ENCODE measurements at regions not wholly inside any gene's neighbourhood (a gene's known extent, or its start where the extent isn't known, plus 50 kb on each side); places are given as distances from the start of the nearest gene placed in this dataset.

GRCh38 chr22:47967831-47968230 is 1205.4 kb downstream of the TBC1D22A start:
- no peak for DNase-seq (ENCODE audit: low read depth in 2 of 2)

GRCh38 chr22:47966316-47966715 is 1203.9 kb downstream of the TBC1D22A start:
- no peak for DNase-seq (ENCODE audit: low read depth in 2 of 2)

- no peak for DNase-seq (ENCODE audit: low read depth in 2 of 2)
These were observed 1203.4 kb downstream of the TBC1D22A start for GRCh38 chr22:47965896-47966295.

GRCh38 chr22:47965066-47965465 is 1202.6 kb downstream of the TBC1D22A start:
- no peak for DNase-seq (ENCODE audit: low read depth in 2 of 2)

GRCh38 chr22:47963660-47964059 is 1201.2 kb downstream of the TBC1D22A start:
- no peak for DNase-seq (ENCODE audit: low read depth in 2 of 2)

- DNase-seq (ENCODE audit: low read depth in 2 of 2): no peak
These were observed 1195.2 kb downstream of the TBC1D22A start for GRCh38 chr22:47957649-47958048.

GRCh38 chr22:47954107-47954506 is 1191.7 kb downstream of the TBC1D22A start:
- DNase-seq (ENCODE audit: low read depth in 2 of 2): no peak

- no peak for DNase-seq (ENCODE audit: low read depth in 2 of 2)
These were observed 1182.5 kb downstream of the TBC1D22A start for GRCh38 chr22:47944941-47945340.

GRCh38 chr22:47943729-47944700 is 1181.6 kb downstream of the TBC1D22A start:
- DNase-seq (ENCODE audit: low read depth in 2 of 2): no peak

- no peak for DNase-seq (ENCODE audit: low read depth in 2 of 2)
These were observed 1177.8 kb downstream of the TBC1D22A start for GRCh38 chr22:47940211-47940610.

GRCh38 chr22:47933891-47934290 is 1171.4 kb downstream of the TBC1D22A start:
- no peak for DNase-seq (ENCODE audit: low read depth in 2 of 2)

- DNase-seq (ENCODE audit: low read depth in 2 of 2): no peak
These were observed 1170.8 kb downstream of the TBC1D22A start for GRCh38 chr22:47933226-47933625.

GRCh38 chr22:47929646-47930185 is 1167.3 kb downstream of the TBC1D22A start:
- no peak for DNase-seq (ENCODE audit: low read depth in 2 of 2)

- DNase-seq (ENCODE audit: low read depth in 2 of 2): no peak
These were observed 1166.6 kb downstream of the TBC1D22A start for GRCh38 chr22:47929073-47929472.

GRCh38 chr22:47928631-47929030 is 1166.2 kb downstream of the TBC1D22A start:
- no peak for DNase-seq (ENCODE audit: low read depth in 2 of 2)

GRCh38 chr22:47927648-47928210 is 1165.3 kb downstream of the TBC1D22A start:
- DNase-seq (ENCODE audit: low read depth in 2 of 2): no peak

GRCh38 chr22:47923011-47923427 is 1160.6 kb downstream of the TBC1D22A start:
- DNase-seq (ENCODE audit: low read depth in 2 of 2): no peak

GRCh38 chr22:47921906-47922305 is 1159.5 kb downstream of the TBC1D22A start:
- DNase-seq (ENCODE audit: low read depth in 2 of 2): no peak

GRCh38 chr22:47920380-47920959 is 1158.0 kb downstream of the TBC1D22A start:
- no peak for DNase-seq (ENCODE audit: low read depth in 2 of 2)

GRCh38 chr22:47919893-47920292 is 1157.4 kb downstream of the TBC1D22A start:
- no peak for DNase-seq (ENCODE audit: low read depth in 2 of 2)

- no peak for DNase-seq (ENCODE audit: low read depth in 2 of 2)
These were observed 1156.6 kb downstream of the TBC1D22A start for GRCh38 chr22:47919001-47919441.

- DNase-seq (ENCODE audit: low read depth in 2 of 2): no peak
These were observed 1155.9 kb downstream of the TBC1D22A start for GRCh38 chr22:47918276-47918921.
